Naive B cell (primary cell): ENCODE measurements at regions not wholly inside any gene's neighbourhood (a gene's known extent, or its start where the extent isn't known, plus 50 kb on each side); places are given as distances from the start of the nearest gene placed in this dataset.
"Not testable (repeated sequence)": the region's sequence is repeated elsewhere in the genome, so short reads cannot be mapped to it uniquely, and the experiment has no call there.

Source experiments
- ATAC-seq, 2 donors: fragments of 150-1000 bp; cut with Tn5 transposase; 2 replicates each; pipeline ENCODE4 v1.10.0; 2021; ENCODE audit warnings: low read depth in 2 of 2, mild to moderate bottlenecking in 2 of 2, moderate library complexity in 2 of 2
- DNase-seq: peaks from one replicate; pipeline ENCODE4 v3.0.0; 2022
- H3K27ac Mint-ChIP-seq, 6 donors: one replicate each; pipeline ENCODE4 v1.8.0; 2020 to 2022; ENCODE audit warnings: mild to moderate bottlenecking in 6 of 6, mixed read lengths in 6 of 6, moderate library complexity in 5 of 6, inconsistent platforms in 2 of 6
- H3K27me3 Mint-ChIP-seq, 3 donors: one replicate each; pipeline ENCODE4 v1.8.0; 2021 to 2022; ENCODE audit warnings: mixed read lengths in 3 of 3, mild to moderate bottlenecking in 1 of 3
- H3K36me3 Mint-ChIP-seq, 2 donors: one replicate each; pipeline ENCODE4 v1.8.0; 2020 to 2022; ENCODE audit warnings: mixed read lengths in 2 of 2, inconsistent platforms in 1 of 2, mild to moderate bottlenecking in 1 of 2
- H3K4me1 Mint-ChIP-seq, 3 donors: one replicate each; pipeline ENCODE4 v1.8.0; 2020 to 2022; ENCODE audit warnings: mixed read lengths in 3 of 3, inconsistent platforms in 1 of 3, mild to moderate bottlenecking in 1 of 3, moderate library complexity in 1 of 3
- H3K4me3 Mint-ChIP-seq, 8 donors: one replicate each; pipeline ENCODE4 v1.8.0; 2020 to 2022; ENCODE audit warnings: mild to moderate bottlenecking in 8 of 8, mixed read lengths in 8 of 8, moderate library complexity in 8 of 8, inconsistent platforms in 2 of 8
- H3K9me3 Mint-ChIP-seq, 7 donors: one replicate each; pipeline ENCODE4 v1.8.0; 2020 to 2022; ENCODE audit warnings: mixed read lengths in 7 of 7, mild to moderate bottlenecking in 5 of 7, inconsistent platforms in 2 of 7, moderate library complexity in 1 of 7

DNA sequence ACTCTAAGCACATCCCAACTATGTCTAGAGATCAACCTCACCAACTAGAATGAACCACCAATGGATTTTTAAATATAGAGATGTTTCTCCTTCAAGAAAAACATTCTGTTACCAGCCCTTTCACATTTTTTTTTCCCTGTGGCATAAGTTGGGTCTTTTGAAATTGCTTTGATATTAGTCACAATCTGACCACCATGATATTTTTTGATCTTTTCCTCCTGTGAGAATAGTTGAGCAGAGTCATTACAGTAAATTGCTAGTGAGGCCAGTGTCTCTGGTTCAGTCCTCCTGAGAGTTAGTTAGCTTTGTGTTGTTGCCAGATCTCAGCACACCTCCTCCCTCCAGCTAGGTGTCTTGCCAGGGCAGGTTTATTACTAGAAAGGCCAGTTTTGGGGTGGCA, 79.7 kb upstream of the MYLIP start:
- no peaks in the 10 kb centered on the region for H3K36me3 Mint-ChIP-seq
- no peak overlapping the region for H3K4me3 Mint-ChIP-seq
- ATAC-seq: no peak
- no peaks in the 10 kb centered on the region for H3K27me3 Mint-ChIP-seq
- no peaks in the 10 kb centered on the region for H3K4me1 Mint-ChIP-seq
- H3K9me3 Mint-ChIP-seq: no peaks in the 10 kb centered on the region
- peak overlapping the region in 1 of 6 donors; percentile 10 for H3K27ac Mint-ChIP-seq
- DNase-seq: no peak

DNA sequence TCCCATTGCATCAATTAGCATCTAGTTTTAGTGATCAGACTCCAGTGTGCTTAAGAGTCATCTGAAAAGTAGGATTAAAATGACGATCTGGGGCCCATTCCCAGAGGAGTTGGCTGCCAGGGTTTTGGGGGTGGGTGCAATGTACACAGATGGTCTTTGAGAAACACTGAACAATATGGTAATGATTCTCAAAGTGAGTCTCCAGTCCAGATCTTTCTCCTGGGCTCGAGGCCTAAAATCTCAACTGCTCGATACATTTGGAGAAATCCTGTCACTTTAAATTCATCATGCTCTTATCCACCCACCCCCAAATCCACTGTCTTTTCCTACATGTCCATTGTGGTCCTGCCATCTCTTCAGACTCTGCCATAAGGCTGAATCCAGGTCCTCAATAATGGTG, 80.7 kb upstream of the MYLIP start:
- no peak for DNase-seq
- H3K4me3 Mint-ChIP-seq: no peak overlapping the region
- no peak for ATAC-seq
- no peaks in the 10 kb centered on the region for H3K36me3 Mint-ChIP-seq
- no peaks in the 10 kb centered on the region for H3K9me3 Mint-ChIP-seq
- H3K4me1 Mint-ChIP-seq: peaks cover 2 to 4% (median 3%) of the 10 kb centered on the region in 3 donors
- no peaks in the 10 kb centered on the region for H3K27me3 Mint-ChIP-seq
- no peak overlapping the region for H3K27ac Mint-ChIP-seq

DNA sequence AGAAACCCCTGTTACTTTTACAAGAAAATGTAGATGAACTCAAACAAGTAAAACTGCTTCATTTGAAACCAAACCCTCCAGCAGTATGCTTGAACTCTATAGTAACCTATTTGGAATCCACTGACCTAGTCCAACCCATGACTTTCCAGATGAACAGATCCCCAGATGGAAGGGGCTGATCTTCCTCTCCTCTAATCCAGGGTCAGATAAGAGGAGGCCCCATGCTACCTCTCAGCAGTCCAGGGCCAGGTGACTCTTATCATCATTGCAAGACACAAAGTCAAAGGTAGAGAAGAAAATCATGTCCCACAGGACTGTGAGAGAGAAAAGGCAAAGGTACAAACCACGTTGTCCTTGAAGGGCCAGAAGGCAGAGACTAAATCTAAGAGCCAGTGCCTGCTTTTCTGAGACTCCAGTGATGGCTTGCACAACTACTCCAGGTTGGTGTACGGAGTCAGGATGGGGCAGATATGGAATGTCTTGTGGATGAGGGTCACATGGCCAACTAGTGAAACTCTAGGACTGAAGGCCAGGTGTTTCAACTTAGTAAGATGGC, 81.4 kb upstream of the MYLIP start:
- Mint-ChIP-seq H3K27me3 (no peaks in the 10 kb centered on the region), H3K36me3 (no peaks in the 10 kb centered on the region), H3K4me1 (peaks cover 4 to 6% (median 5%) of the 10 kb centered on the region in 3 donors), H3K4me3 (no peak overlapping the region), H3K9me3 (no peaks in the 10 kb centered on the region), H3K27ac (no peak overlapping the region)
- DNase-seq (no peak), ATAC-seq (no peak)

DNA sequence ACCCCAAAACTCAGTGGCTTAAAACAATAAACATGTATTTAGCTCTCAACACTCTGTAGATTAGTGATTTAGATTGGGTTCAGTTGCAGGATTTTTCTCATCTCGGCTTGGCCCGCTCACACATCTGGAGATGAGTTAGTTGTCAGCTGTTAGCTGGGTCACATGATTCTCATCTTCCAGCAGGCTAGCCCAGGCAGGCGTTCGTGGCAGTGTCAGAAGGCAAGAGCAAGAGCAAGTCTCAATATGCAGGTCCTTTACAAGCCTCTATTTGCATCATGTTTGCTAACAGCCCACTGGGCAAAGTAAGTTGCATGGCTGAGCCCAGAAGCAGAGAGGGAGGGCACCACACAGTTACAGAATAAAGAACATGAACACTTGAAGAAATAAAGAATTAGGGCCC, 83.6 kb upstream of the MYLIP start:
- ATAC-seq: no peak
- DNase-seq: no peak
- Mint-ChIP-seq H3K36me3 (no peaks in the 10 kb centered on the region), H3K27me3 (no peaks in the 10 kb centered on the region), H3K4me1 (peaks cover 4 to 6% (median 5%) of the 10 kb centered on the region in 3 donors), H3K27ac (no peak overlapping the region), H3K9me3 (no peaks in the 10 kb centered on the region), H3K4me3 (no peak overlapping the region)

DNA sequence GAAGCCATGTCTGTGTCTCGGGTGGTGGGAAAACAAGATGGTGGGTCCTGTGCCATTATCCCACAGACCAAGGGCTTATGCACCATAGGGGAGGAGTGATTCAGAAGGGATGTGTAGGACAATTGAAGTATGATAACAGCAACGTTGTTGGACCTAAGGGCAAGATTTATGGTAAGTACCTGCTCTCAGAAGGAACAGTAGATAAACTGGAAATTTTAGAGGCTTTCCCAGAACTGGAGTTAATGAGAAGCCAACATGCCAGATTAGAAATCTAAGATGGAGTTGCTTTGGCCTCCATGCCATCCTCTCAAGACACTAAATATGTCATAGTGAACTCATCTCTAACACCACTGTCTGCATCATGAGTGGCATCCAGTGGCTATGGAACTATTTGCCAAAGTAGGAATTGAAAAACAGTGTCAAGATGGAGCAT, 84.7 kb upstream of the MYLIP start:
- Mint-ChIP-seq H3K27me3 (no peaks in the 10 kb centered on the region), H3K27ac (no peak overlapping the region), H3K9me3 (peaks cover 0 to 4% (median 0%) of the 10 kb centered on the region in 7 donors), H3K36me3 (no peaks in the 10 kb centered on the region), H3K4me1 (peaks cover 6 to 11% (median 7%) of the 10 kb centered on the region in 3 donors), H3K4me3 (no peak overlapping the region)
- ATAC-seq (no peak), DNase-seq (no peak)

DNA sequence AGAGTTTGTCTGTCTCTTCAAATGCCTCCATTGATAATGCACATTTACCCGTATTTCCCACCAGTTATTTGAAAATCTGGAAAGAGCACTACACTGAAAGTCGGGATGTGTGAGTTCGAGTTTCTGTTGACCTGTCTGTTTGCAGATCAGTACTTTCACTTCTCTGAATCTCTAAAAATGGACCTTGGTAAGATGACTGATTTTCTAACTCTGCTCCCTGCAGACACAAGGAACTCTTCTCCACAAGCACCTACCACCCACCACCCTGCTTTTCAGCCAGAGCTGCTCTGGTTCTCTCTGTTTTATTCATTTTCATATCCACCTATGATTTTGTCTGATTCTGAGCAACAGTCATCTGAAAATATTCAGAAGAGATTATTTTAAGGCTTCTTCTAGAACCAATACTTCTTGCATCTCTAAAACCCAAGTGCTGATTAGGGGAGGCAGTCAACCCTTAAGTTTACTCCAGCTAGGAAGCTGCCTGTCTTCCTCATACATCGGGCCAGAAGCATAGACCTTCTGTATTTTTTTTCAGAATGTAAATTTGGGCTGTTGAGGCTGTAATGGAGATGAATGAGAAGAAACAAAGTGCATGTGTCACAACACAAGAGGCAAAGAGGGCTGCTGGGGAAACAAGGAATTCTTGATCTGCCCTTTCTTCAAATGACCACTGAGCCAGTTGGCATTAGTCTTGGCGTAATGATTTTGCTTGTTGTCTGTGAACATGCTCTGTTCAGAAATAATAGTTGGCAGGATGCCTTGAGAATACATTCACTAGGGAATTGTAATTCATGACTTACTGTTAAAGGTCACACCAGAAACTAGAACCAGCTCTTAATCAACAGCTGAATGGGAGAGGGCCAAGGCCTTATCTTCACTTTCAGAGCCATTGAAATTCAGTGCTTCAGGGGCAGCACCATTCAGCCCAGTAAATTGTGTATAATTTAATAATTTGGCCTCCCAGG, 85.4 kb upstream of the MYLIP start:
- H3K4me1 Mint-ChIP-seq: peaks cover 10 to 19% (median 13%) of the 10 kb centered on the region in 3 donors
- peaks cover 0 to 4% (median 0%) of the 10 kb centered on the region in 7 donors for H3K9me3 Mint-ChIP-seq
- H3K4me3 Mint-ChIP-seq: peak overlapping the region in 2 of 8 donors; percentile 53 to 58

DNA sequence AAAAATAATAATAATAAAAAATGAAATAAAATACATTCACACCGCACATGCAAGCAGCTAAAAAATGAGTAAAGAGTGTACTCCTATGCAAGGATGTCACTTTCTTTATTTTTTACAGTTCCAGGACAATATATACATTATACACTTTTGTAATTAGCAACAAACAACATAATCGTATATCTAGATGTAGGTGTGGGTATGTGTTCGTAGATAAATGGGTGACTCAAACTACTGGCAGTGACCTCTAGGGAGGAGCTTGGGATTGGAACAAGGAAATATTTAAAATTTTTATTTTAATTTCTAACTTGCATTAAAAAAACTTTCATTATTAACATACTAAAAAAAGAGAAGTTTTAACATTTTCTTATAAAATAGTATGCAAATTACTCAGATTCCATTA, 86.1 kb upstream of the MYLIP start:
- Mint-ChIP-seq H3K4me1 (peaks cover 10 to 20% (median 14%) of the 10 kb centered on the region in 3 donors), H3K27me3 (no peaks in the 10 kb centered on the region), H3K9me3 (peaks cover 0 to 4% (median 0%) of the 10 kb centered on the region in 7 donors), H3K27ac (no peak overlapping the region), H3K36me3 (no peaks in the 10 kb centered on the region), H3K4me3 (no peak overlapping the region)
- DNase-seq (no peak), ATAC-seq (no peak)

More for the DNA sequence above, 85.4 kb upstream of the MYLIP start:
- no peaks in the 10 kb centered on the region for H3K27me3 Mint-ChIP-seq
- H3K36me3 Mint-ChIP-seq: no peaks in the 10 kb centered on the region
- peak overlapping the region in 1 of 6 donors; percentile 7 for H3K27ac Mint-ChIP-seq
- ATAC-seq (no peak), DNase-seq (no peak)

DNA sequence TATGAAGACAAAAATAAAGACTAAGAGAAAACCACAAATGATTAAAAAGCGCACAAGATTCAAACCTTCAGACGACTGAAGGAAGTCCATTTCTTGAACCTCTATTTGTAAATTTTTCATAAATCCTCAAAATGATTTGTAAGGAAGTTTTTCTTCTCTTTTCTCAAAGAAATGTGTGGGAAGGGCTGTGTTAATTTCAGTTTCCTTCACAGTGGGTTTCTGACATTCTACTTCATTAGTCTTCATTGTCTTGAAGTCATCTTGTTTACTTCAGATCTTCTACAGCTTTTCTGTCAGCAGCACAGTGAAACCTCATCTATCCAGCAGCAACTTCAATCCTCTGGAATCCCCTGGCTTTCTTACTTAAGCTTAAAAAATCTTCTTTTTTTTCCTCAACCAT, 87.6 kb upstream of the MYLIP start:
- H3K36me3 Mint-ChIP-seq: no peaks in the 10 kb centered on the region

DNA sequence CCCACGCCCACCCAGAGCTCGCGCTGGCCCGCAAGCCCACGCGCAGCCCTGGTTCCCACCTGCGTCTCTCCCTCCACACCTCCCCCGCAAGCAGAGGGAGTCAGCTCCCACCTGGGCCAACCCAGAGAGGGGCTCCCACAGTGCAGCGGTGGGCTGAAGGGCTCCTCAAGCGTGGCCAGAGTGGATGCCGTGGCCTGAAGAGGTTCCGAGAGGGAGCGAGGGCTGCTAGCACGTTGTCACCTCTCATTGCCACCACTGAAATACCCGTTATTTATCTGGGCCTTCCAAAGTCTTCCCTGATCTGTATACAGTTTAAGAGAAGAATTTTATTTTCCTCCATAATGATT, 88.3 kb upstream of the MYLIP start:
- peak overlapping the region in 1 of 6 donors; percentile 59 for H3K27ac Mint-ChIP-seq
- H3K4me1 Mint-ChIP-seq: peaks cover 10 to 20% (median 14%) of the 10 kb centered on the region in 3 donors
- H3K9me3 Mint-ChIP-seq: peaks cover 0 to 4% (median 0%) of the 10 kb centered on the region in 7 donors
- ATAC-seq (no peak), DNase-seq (no peak)
- no peak overlapping the region for H3K4me3 Mint-ChIP-seq
- H3K36me3 Mint-ChIP-seq: no peaks in the 10 kb centered on the region
- peaks cover 0 to 2% (median 0%) of the 10 kb centered on the region in 3 donors for H3K27me3 Mint-ChIP-seq

More for the DNA sequence above, 87.6 kb upstream of the MYLIP start:
- Mint-ChIP-seq H3K9me3 (peaks cover 0 to 4% (median 0%) of the 10 kb centered on the region in 7 donors), H3K27me3 (no peaks in the 10 kb centered on the region), H3K4me1 (peaks cover 10 to 20% (median 14%) of the 10 kb centered on the region in 3 donors), H3K27ac (peak overlapping the region in 1 of 6 donors; percentile 59), H3K4me3 (no peak overlapping the region)
- no peak for DNase-seq
- no peak for ATAC-seq

DNA sequence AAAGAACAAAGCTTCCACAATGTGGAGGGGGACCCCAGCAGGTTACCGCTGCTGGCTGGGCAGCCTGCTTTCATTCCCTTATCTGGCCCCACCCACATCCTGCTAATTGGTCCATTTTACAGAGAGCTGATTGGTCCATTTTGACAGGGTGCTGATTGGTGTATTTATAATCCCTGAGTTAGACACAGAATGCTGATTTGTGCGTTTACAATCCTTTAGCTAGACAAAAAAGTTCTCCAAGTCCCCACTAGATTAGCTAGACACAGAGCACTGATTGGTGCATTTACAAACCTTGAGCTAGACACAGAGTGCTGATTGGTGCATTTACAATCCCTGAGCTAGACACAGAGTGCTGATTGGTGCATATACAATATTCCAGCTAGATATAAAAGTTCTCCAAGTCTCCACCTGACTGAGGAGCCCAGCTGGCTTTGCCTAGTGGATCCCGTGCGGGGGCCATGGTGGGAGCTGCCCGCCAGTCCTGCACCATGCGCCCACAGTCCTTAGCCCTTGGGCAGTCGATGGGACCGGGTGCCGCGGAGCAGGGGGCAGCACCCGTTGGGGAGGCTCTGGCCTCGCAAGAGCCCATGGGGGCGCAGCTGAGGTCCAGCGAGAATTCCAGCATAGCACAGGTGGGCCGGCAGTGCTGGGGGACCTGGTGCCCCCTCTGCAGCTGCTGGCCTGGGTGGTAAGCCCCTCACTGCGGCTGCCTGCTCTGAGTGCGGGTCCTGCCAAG, 88.8 kb upstream of the MYLIP start:
- not testable (repeated sequence) for H3K27ac Mint-ChIP-seq, H3K4me3 Mint-ChIP-seq, H3K36me3 Mint-ChIP-seq, H3K27me3 Mint-ChIP-seq, DNase-seq, H3K9me3 Mint-ChIP-seq, ATAC-seq
- H3K4me1 Mint-ChIP-seq: peaks cover 12 to 20% (median 14%) of the 10 kb centered on the region in 3 donors

DNA sequence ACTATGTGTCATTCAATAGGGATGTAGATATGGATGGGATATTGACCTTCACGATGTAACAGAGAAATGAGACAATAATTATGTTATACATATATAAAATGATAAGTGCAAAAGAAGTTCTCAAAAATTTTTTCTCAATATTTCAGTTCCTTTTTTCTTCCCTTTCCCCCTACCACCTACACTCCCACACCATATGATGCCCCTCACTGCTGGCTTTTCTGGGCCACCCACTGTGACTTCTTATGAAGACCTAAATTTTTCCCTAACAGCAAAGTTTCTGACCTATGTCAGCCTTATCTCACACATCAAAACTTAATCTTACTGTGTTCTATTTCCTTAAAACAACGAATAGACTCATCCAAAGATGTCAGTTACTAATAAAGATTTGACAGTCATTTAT, 89.9 kb upstream of the MYLIP start:
- Mint-ChIP-seq H3K9me3 (peaks cover 0 to 4% (median 0%) of the 10 kb centered on the region in 7 donors), H3K36me3 (no peaks in the 10 kb centered on the region), H3K27ac (peak overlapping the region in 1 of 6 donors; percentile 51), H3K4me3 (no peak overlapping the region), H3K4me1 (peaks cover 12 to 20% (median 14%) of the 10 kb centered on the region in 3 donors), H3K27me3 (peaks cover 0 to 3% (median 0%) of the 10 kb centered on the region in 3 donors)
- ATAC-seq (no peak), DNase-seq (no peak)

DNA sequence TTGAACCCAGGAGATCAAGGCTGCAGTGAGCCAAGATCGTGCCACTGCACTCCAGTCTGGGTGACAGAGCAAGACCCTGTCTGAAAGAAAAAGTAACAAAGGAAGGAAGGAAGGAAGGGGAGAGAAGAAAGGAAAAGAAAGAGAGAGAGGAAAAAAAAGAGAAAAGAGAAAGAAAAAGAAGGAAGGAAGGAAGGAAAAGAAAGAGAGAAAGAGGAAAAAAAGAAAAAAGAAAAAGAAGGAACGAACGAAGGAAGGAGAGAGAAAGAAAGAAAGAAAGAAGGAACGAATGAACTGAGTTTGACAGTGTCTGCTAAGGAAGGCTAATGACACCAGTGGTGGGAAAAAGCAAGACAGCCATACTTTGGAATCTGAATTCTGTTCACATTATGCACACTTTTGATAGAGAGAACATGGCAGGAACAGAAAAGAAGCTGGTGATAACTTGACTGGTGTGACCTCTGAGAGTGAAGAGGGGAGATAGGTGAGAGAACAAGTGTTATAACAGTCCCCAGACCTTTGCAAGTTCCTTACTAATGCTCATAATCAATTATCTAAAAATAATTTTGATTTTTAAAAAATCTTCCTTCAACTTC, 93.3 kb upstream of the MYLIP start:
- Mint-ChIP-seq H3K27ac (peak overlapping the region in 2 of 6 donors; percentile 33 to 79), H3K4me3 (no peak overlapping the region), H3K27me3 (peaks cover 4 to 7% (median 6%) of the 10 kb centered on the region in 3 donors)

DNA sequence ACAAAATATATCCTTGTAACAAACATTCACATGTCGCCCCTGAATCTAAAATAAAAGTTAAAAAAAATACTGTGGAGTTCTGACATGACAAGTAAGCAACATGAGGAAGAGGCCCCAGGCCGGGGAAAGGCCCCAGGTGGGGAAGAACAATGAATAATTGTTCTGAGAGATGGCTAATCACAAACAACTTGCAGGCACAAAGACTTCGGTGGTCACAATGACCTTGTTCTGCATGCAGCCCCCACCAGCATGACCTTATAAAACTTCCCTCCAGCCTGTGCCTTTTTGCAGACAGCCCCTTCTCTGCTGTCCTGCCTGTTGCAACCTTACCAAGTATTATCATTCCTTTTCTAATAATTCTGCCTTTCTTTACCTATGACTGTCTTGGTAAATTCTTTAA, 95.7 kb upstream of the MYLIP start:
- peaks cover 0 to 11% of the 10 kb centered on the region in 2 donors for H3K36me3 Mint-ChIP-seq
- ATAC-seq (no peak), DNase-seq (no peak)
- peaks cover 2 to 13% (median 5%) of the 10 kb centered on the region in 7 donors for H3K9me3 Mint-ChIP-seq
- no peak overlapping the region for H3K27ac Mint-ChIP-seq
- peaks cover 0 to 2% (median 0%) of the 10 kb centered on the region in 3 donors for H3K4me1 Mint-ChIP-seq
- H3K27me3 Mint-ChIP-seq: peaks cover 4 to 7% (median 7%) of the 10 kb centered on the region in 3 donors
- no peak overlapping the region for H3K4me3 Mint-ChIP-seq

More for the DNA sequence above, 93.3 kb upstream of the MYLIP start:
- peaks cover 2 to 13% (median 7%) of the 10 kb centered on the region in 7 donors for H3K9me3 Mint-ChIP-seq
- DNase-seq: no peak
- H3K36me3 Mint-ChIP-seq: peaks cover 0 to 7% of the 10 kb centered on the region in 2 donors
- ATAC-seq: no peak
- H3K4me1 Mint-ChIP-seq: peaks cover 8 to 14% (median 8%) of the 10 kb centered on the region in 3 donors
